ENCODE measurements at regions not wholly inside any gene's neighbourhood (a gene's known extent, or its start where the extent isn't known, plus 50 kb on each side); places are given as distances from the start of the nearest gene placed in this dataset.

- TF ChIP-seq CTCF (IDR thresholded peaks at IDR 0.05; ENCODE audit: poor library complexity), result no peak
- no peak for TF ChIP-seq EZH2phosphoT487 (IDR thresholded peaks at IDR 0.05; ENCODE audit: low read depth, severe bottlenecking, unreplicated experiment)
- no peak for TF ChIP-seq EZH2 (IDR thresholded peaks at IDR 0.05; ENCODE audit: borderline replicate concordance)
Measured at GRCh38 chr13:104017317-104017716, 951.1 kb upstream of the SLC10A2 start.

Data from hepatocyte (in vitro differentiated cells).